OCI-LY3 (cell line): ENCODE measurements at regions not wholly inside any gene's neighbourhood (a gene's known extent, or its start where the extent isn't known, plus 50 kb on each side); places are given as distances from the start of the nearest gene placed in this dataset.

ENCODE experiments used
- H2AFZ ChIP-seq: fragments of 200-600, 300-600 bp; shearing (Covaris generic); 2 replicates; pipeline ENCODE4 v1.6.0; 2014; ENCODE audit warnings: antibody characterized with exemption, low read depth, low read length
- H3K27ac ChIP-seq: fragments of 200-600, 300-600 bp; sonication (generic); 2 replicates; pipeline ENCODE4 v1.5.1; 2014; ENCODE audit warnings: mild to moderate bottlenecking, low read length, moderate library complexity, mixed read lengths
- H3K27me3 ChIP-seq: fragments of 200-600, 300-600 bp; sonication (generic); 2 replicates; pipeline ENCODE4 v1.6.1; 2014; ENCODE audit warnings: low read depth, low read length, mixed read lengths
- H3K36me3 ChIP-seq: fragments of 200-600, 300-600 bp; sonication (generic); replicated peaks from 2 replicates; pipeline ENCODE3; 2014; ENCODE audit warnings: low read depth, low read length, mixed read lengths
- H3K4me1 ChIP-seq: fragments of 300-600, 200-600 bp; sonication (generic); 2 replicates; pipeline ENCODE4 v1.6.1; 2014; ENCODE audit warnings: low read length, mixed read lengths
- H3K4me2 ChIP-seq: fragments of 200-600, 300-600 bp; sonication (generic); 2 replicates; pipeline ENCODE4 v1.6.1; 2014; ENCODE audit warnings: low read length, mixed read lengths
- H3K4me3 ChIP-seq: fragments of 300-600, 200-600 bp; sonication (generic); 2 replicates; pipeline ENCODE4 v1.5.1; 2014; ENCODE audit warnings: antibody characterized with exemption, mild to moderate bottlenecking, low read length, moderate library complexity
- H3K79me2 ChIP-seq: fragments of 300-600, 200-600 bp; shearing (Covaris generic); 2 replicates; pipeline ENCODE4 v1.6.1; 2014; ENCODE audit warnings: mild to moderate bottlenecking, low read length, mixed read lengths
- H3K9ac ChIP-seq: fragments of 300-600, 200-600 bp; shearing (Covaris generic); 2 replicates; pipeline ENCODE4 v1.6.0; 2014; ENCODE audit warnings: mild to moderate bottlenecking, low read length, moderate library complexity
- H3K9me3 ChIP-seq: fragments of 200-600, 300-600 bp; shearing (Covaris generic); 2 replicates; pipeline ENCODE4 v1.6.1; 2014; ENCODE audit warnings: low read length, mixed read lengths; ENCODE audit not compliant: insufficient read depth
- H4K20me1 ChIP-seq: fragments of 200-600, 300-600 bp; sonication (generic); 2 replicates; pipeline ENCODE4 v1.6.1; 2016; ENCODE audit warnings: low read length, mixed read lengths; ENCODE audit not compliant: insufficient read depth
- EZH2phosphoT487 ChIP-seq: fragments of 200-600 bp; shearing (Covaris generic); IDR thresholded peaks from 2 replicates; pipeline ENCODE4 v1.6.1; 2018; ENCODE audit warnings: antibody characterized with exemption, mixed run types, low read depth
- TF ChIP-seq, protein P1 (sequence below): fragments of 200-600, 300-600 bp; sonication (generic); IDR thresholded peaks from 2 replicates; pipeline ENCODE4 v1.5.1; 2014; ENCODE audit warnings: antibody characterized with exemption, low read length, low read depth

GRCh38 chr3:147046916-147047315 is 359.4 kb downstream of the ZIC4 start:
- TF ChIP-seq, protein P1, sequence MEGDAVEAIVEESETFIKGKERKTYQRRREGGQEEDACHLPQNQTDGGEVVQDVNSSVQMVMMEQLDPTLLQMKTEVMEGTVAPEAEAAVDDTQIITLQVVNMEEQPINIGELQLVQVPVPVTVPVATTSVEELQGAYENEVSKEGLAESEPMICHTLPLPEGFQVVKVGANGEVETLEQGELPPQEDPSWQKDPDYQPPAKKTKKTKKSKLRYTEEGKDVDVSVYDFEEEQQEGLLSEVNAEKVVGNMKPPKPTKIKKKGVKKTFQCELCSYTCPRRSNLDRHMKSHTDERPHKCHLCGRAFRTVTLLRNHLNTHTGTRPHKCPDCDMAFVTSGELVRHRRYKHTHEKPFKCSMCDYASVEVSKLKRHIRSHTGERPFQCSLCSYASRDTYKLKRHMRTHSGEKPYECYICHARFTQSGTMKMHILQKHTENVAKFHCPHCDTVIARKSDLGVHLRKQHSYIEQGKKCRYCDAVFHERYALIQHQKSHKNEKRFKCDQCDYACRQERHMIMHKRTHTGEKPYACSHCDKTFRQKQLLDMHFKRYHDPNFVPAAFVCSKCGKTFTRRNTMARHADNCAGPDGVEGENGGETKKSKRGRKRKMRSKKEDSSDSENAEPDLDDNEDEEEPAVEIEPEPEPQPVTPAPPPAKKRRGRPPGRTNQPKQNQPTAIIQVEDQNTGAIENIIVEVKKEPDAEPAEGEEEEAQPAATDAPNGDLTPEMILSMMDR = no peak
- no peak for TF ChIP-seq EZH2phosphoT487
- Histone ChIP-seq H3K27ac (no peak overlapping the region), H4K20me1 (no peaks in the 10 kb centered on the region), H3K4me1 (no peaks in the 10 kb centered on the region), H3K79me2 (no peaks in the 10 kb centered on the region), H2AFZ (no peak overlapping the region), H3K4me2 (no peak overlapping the region), H3K27me3 (no peaks in the 10 kb centered on the region), H3K9ac (no peak overlapping the region), H3K9me3 (no peaks in the 10 kb centered on the region), H3K36me3 (no peaks in the 10 kb centered on the region), H3K4me3 (no peak overlapping the region)

GRCh38 chr3:147038481-147038880 is 367.9 kb downstream of the ZIC4 start:
- H4K20me1 ChIP-seq = no peaks in the 10 kb centered on the region
- H3K36me3 ChIP-seq = no peaks in the 10 kb centered on the region
- TF ChIP-seq, protein P1 = no peak
- TF ChIP-seq EZH2phosphoT487 = no peak
- no peak overlapping the region for H3K4me2 ChIP-seq
- H3K9ac ChIP-seq = no peak overlapping the region
- no peaks in the 10 kb centered on the region for H3K4me1 ChIP-seq
- H3K27me3 ChIP-seq = no peaks in the 10 kb centered on the region
- no peak overlapping the region for H3K27ac ChIP-seq
- no peak overlapping the region for H3K4me3 ChIP-seq
- peaks cover 4% of the 10 kb centered on the region for H3K9me3 ChIP-seq
- no peak overlapping the region for H2AFZ ChIP-seq
- H3K79me2 ChIP-seq = no peaks in the 10 kb centered on the region

DNA sequence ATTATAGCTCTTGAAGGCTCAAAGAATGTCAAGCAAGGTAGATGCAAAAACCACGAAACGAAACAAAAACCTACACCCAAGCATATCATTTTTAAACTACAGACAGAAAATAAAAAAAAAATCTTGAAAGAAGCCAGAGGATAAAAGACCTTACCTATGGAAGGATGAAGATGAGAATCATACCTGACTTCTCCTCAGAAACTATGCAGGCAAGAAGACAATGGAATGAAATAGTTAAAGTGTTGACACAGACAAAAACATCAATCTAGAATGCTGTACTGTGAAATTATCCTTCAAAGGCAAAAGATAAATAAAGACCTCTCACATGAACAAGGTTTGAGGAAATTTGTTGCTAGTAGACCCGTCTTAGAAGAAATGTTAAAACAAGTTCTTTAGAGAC is 372.0 kb downstream of the ZIC4 start:
- peaks cover 4% of the 10 kb centered on the region for H3K9me3 ChIP-seq
- TF ChIP-seq EZH2phosphoT487 = no peak
- TF ChIP-seq, protein P1 = no peak
- no peaks in the 10 kb centered on the region for H3K79me2 ChIP-seq
- H3K4me1 ChIP-seq = no peaks in the 10 kb centered on the region
- H3K9ac ChIP-seq = no peak overlapping the region
- H3K27me3 ChIP-seq = no peaks in the 10 kb centered on the region
- no peak overlapping the region for H3K4me3 ChIP-seq
- no peaks in the 10 kb centered on the region for H4K20me1 ChIP-seq
- no peak overlapping the region for H3K27ac ChIP-seq
- H3K4me2 ChIP-seq = no peak overlapping the region
- no peak overlapping the region for H2AFZ ChIP-seq
- no peaks in the 10 kb centered on the region for H3K36me3 ChIP-seq

GRCh38 chr3:147030274-147030673 is 376.1 kb downstream of the ZIC4 start:
- peaks cover 4% of the 10 kb centered on the region for H3K9me3 ChIP-seq
- H4K20me1 ChIP-seq = no peaks in the 10 kb centered on the region
- no peak overlapping the region for H3K27ac ChIP-seq
- H3K79me2 ChIP-seq = no peaks in the 10 kb centered on the region
- no peaks in the 10 kb centered on the region for H3K4me1 ChIP-seq
- H2AFZ ChIP-seq = no peak overlapping the region
- no peaks in the 10 kb centered on the region for H3K27me3 ChIP-seq
- no peaks in the 10 kb centered on the region for H3K36me3 ChIP-seq
- H3K4me3 ChIP-seq = no peak overlapping the region
- no peak overlapping the region for H3K9ac ChIP-seq
- TF ChIP-seq EZH2phosphoT487 = no peak
- TF ChIP-seq, protein P1 = no peak
- H3K4me2 ChIP-seq = no peak overlapping the region
